ENCODE measurements at regions not wholly inside any gene's neighbourhood (a gene's known extent, or its start where the extent isn't known, plus 50 kb on each side); places are given as distances from the start of the nearest gene placed in this dataset.

- Histone ChIP-seq H2AK5ac (ENCODE audit: low read depth, low read length) (no peak overlapping the region), H4K91ac (replicated peaks; ENCODE audit: insufficient read length, low read length) (no peak overlapping the region), H2BK12ac (ENCODE audit: low read depth, low read length) (no peak overlapping the region), H4K20me1 (replicated peaks in 1 of 2; ENCODE audit: control insufficient read depth in 1 of 2, insufficient read depth in 2 of 2, low read length in 2 of 2) (no peaks in the 10 kb centered on the region), H3K27ac (ENCODE audit: low read depth, low read length) (no peak overlapping the region), H3K79me1 (ENCODE audit: low read depth, low read length) (no peaks in the 10 kb centered on the region), H3K36me3 (ENCODE audit: control insufficient read depth in 2 of 4, insufficient read depth in 4 of 4, low read length in 3 of 4) (no peaks in the 10 kb centered on the region), H3K23ac (ENCODE audit: insufficient read length) (no peak overlapping the region), H3K27me3 (replicated peaks in 1 of 4; ENCODE audit: control insufficient read depth in 3 of 4, extremely low read depth in 1 of 4, insufficient read depth in 3 of 4, low read length in 3 of 4) (no peaks in the 10 kb centered on the region), H3K14ac (ENCODE audit: insufficient read length) (no peak overlapping the region), H3K9me3 (ENCODE audit: insufficient read depth in 2 of 2, low read depth in 1 of 2, low read length in 1 of 2) (0 out of 4 replicates have a peak, but pooled peaks cover 0 to 2% of the 10 kb centered on the region in 2 experiments), H3K4me2 (ENCODE audit: insufficient read depth in 1 of 2, low read depth in 2 of 2, low read length in 2 of 2) (no peak overlapping the region), H3K79me2 (ENCODE audit: control insufficient read depth in 1 of 2, insufficient read depth in 2 of 2, low read length in 2 of 2) (no peaks in the 10 kb centered on the region), H3K9ac (replicated peaks in 1 of 4; ENCODE audit: extremely low read depth in 1 of 4, low read depth in 3 of 4, low read length in 3 of 4) (no peak overlapping the region), H4K5ac (ENCODE audit: insufficient read length, low read depth, low read length) (no peak overlapping the region), H2BK20ac (ENCODE audit: low read length) (no peak overlapping the region), H3K23me2 (ENCODE audit: low read depth, low read length) (no peaks in the 10 kb centered on the region), H2BK120ac (replicated peaks; ENCODE audit: low read depth, low read length) (no peak overlapping the region), H2AFZ (ENCODE audit: low read length) (no peak overlapping the region), H3K18ac (ENCODE audit: extremely low read depth, low read length) (no peak overlapping the region), H4K8ac (ENCODE audit: extremely low read depth, insufficient read depth, low read length) (no peak overlapping the region), H2BK15ac (ENCODE audit: low read length) (no peak overlapping the region), H3K4me3 (ENCODE audit: extremely low read depth in 1 of 4, insufficient read depth in 2 of 4, low read depth in 3 of 4, low read length in 4 of 4) (no peak overlapping the region), H3K4ac (replicated peaks; ENCODE audit: insufficient read length, low read depth, low read length) (no peak overlapping the region), H3K4me1 (replicated peaks in 1 of 4; ENCODE audit: control insufficient read depth in 3 of 4, insufficient read depth in 4 of 4, low read length in 3 of 4) (no peaks in the 10 kb centered on the region), H2BK5ac (ENCODE audit: low read depth, low read length) (no peak overlapping the region), H3K56ac (replicated peaks; ENCODE audit: insufficient read length, low read depth, low read length) (no peak overlapping the region)
- FAIRE-seq, result no peak
- DNase-seq (ENCODE audit: low read depth in 1 of 2, low spot score in 2 of 2), result no peak
- no peak for TF ChIP-seq BCL11A (IDR thresholded peaks at IDR 0.05; ENCODE audit: low read depth in 2 of 2, low read length in 2 of 2)
- TF ChIP-seq GABPA (IDR thresholded peaks at IDR 0.05; ENCODE audit: borderline replicate concordance, insufficient read depth, low read length), result no peak
- TF ChIP-seq KDM5A (IDR thresholded peaks at IDR 0.05; ENCODE audit: low read length), result no peak
- no peak for TF ChIP-seq CREB1 (IDR thresholded peaks at IDR 0.05)
- TF ChIP-seq SIN3A (conservative IDR thresholded peaks at IDR 0.05 in 1 of 2, IDR thresholded peaks at IDR 0.05 in 1 of 2; ENCODE audit: low read depth in 1 of 2, low read length in 2 of 2), result no peak
- no peak for TF ChIP-seq SIRT6 (IDR thresholded peaks at IDR 0.05; ENCODE audit: low read length)
- TF ChIP-seq BRCA1 (IDR thresholded peaks at IDR 0.05; ENCODE audit: low read depth, low read length), result no peak
- TF ChIP-seq TBP (IDR thresholded peaks at IDR 0.05; ENCODE audit: low read depth, low read length), result no peak
- TF ChIP-seq SP2 (IDR thresholded peaks at IDR 0.05; ENCODE audit: low read length), result no peak
- no peak for TF ChIP-seq TEAD4 (IDR thresholded peaks at IDR 0.05; ENCODE audit: low read depth, low read length)
- no peak for TF ChIP-seq KDM1A (IDR thresholded peaks at IDR 0.05; ENCODE audit: borderline replicate concordance, low read length)
- CTCF ChIA-PET (ENCODE audit: partially characterized antibody), result interaction anchor here (1.3 kb wide), 1 partner anchor 27 kb away, joined by 3 read pairs; no protein-coding TSS in a partner anchor
- 70% methylated on average over 2 of the region's 2 CpGs; no CpG with 5 or more reads in 1 of the 2 experiments for WGBS, 2 experiments (ENCODE audit: extremely low coverage in 1 of 2, insufficient coverage in 1 of 2, insufficient read length in 1 of 2, insufficient replicate concordance in 2 of 2, low coverage in 1 of 2, low lambda C conversion rate in 2 of 2, missing lambda C conversion rate in 1 of 2)
- POLR2A ChIA-PET (ENCODE audit: partially characterized antibody), result no interaction called here
Observed at GRCh38 chr7:7044806-7045205, 137.5 kb upstream of the C1GALT1 start.
